ENCODE measurements at regions not wholly inside any gene's neighbourhood (a gene's known extent, or its start where the extent isn't known, plus 50 kb on each side); places are given as distances from the start of the nearest gene placed in this dataset.
A peak's percentile ranks its signal among the peaks of the same experiment; 100 is the strongest.

- Histone ChIP-seq H3K27me3 (ENCODE audit: low read length) (no peaks in the 10 kb centered on the region), H3K9ac (ENCODE audit: low read length) (no peak overlapping the region), H4K20me1 (ENCODE audit: insufficient read depth, low read depth, low read length) (no peaks in the 10 kb centered on the region), H3K9me2 (replicated peaks; ENCODE audit: insufficient read depth, low read length) (no peaks in the 10 kb centered on the region), H3K4me1 (ENCODE audit: low read length) (no peaks in the 10 kb centered on the region), H2AFZ (ENCODE audit: low read length) (no peak overlapping the region), H3K4me2 (ENCODE audit: low read depth, low read length, poor library complexity, severe bottlenecking) (no peak overlapping the region), H3K27ac (ENCODE audit: low read length) (no peak overlapping the region), H3K36me3 (ENCODE audit: insufficient read depth, low read length) (no peaks in the 10 kb centered on the region), H3K9me3 (ENCODE audit: low read length) (no peaks in the 10 kb centered on the region), H3K79me2 (ENCODE audit: low read length) (no peaks in the 10 kb centered on the region), H3K4me3 (ENCODE audit: low read length) (no peak overlapping the region)
- no peak for DNase-seq
Measured at GRCh38 chr1:61007534-61008364, 74.6 kb upstream of the NFIA start.

GRCh38 chr1:61005614-61006580 lies 76.5 kb upstream of the NFIA start:
- H3K4me3 ChIP-seq (ENCODE audit: low read length), result no peak overlapping the region
- H3K4me1 ChIP-seq (ENCODE audit: low read length), result no peaks in the 10 kb centered on the region
- DNase-seq, result no peak
- no peak overlapping the region for H2AFZ ChIP-seq (ENCODE audit: low read length)
- H3K9me3 ChIP-seq (ENCODE audit: low read length), result no peaks in the 10 kb centered on the region
- no peaks in the 10 kb centered on the region for H3K79me2 ChIP-seq (ENCODE audit: low read length)
- H3K27ac ChIP-seq (ENCODE audit: low read length), result no peak overlapping the region
- H3K9ac ChIP-seq (ENCODE audit: low read length), result no peak overlapping the region
- no peak overlapping the region for H3K4me2 ChIP-seq (ENCODE audit: low read depth, low read length, poor library complexity, severe bottlenecking)
- no peaks in the 10 kb centered on the region for H3K36me3 ChIP-seq (ENCODE audit: insufficient read depth, low read length)
- H3K27me3 ChIP-seq (ENCODE audit: low read length), result no peaks in the 10 kb centered on the region
- no peaks in the 10 kb centered on the region for H3K9me2 ChIP-seq (replicated peaks; ENCODE audit: insufficient read depth, low read length)
- no peaks in the 10 kb centered on the region for H4K20me1 ChIP-seq (ENCODE audit: insufficient read depth, low read depth, low read length)

- H3K27ac ChIP-seq (ENCODE audit: low read length), result no peak overlapping the region
- no peaks in the 10 kb centered on the region for H4K20me1 ChIP-seq (ENCODE audit: insufficient read depth, low read depth, low read length)
- no peaks in the 10 kb centered on the region for H3K36me3 ChIP-seq (ENCODE audit: insufficient read depth, low read length)
- H3K79me2 ChIP-seq (ENCODE audit: low read length), result no peaks in the 10 kb centered on the region
- H3K4me1 ChIP-seq (ENCODE audit: low read length), result no peaks in the 10 kb centered on the region
- H3K4me2 ChIP-seq (ENCODE audit: low read depth, low read length, poor library complexity, severe bottlenecking), result no peak overlapping the region
- DNase-seq, result peak; percentile 46
- no peaks in the 10 kb centered on the region for H3K27me3 ChIP-seq (ENCODE audit: low read length)
- H2AFZ ChIP-seq (ENCODE audit: low read length), result no peak overlapping the region
- no peak overlapping the region for H3K9ac ChIP-seq (ENCODE audit: low read length)
- no peaks in the 10 kb centered on the region for H3K9me3 ChIP-seq (ENCODE audit: low read length)
- no peaks in the 10 kb centered on the region for H3K9me2 ChIP-seq (replicated peaks; ENCODE audit: insufficient read depth, low read length)
- no peak overlapping the region for H3K4me3 ChIP-seq (ENCODE audit: low read length)
Measured at GRCh38 chr1:61004262-61005003, 77.9 kb upstream of the NFIA start.

GRCh38 chr1:61000327-61000726 lies 82.0 kb upstream of the NFIA start:
- H3K79me2 ChIP-seq (ENCODE audit: low read length), result no peaks in the 10 kb centered on the region
- H3K4me2 ChIP-seq (ENCODE audit: low read depth, low read length, poor library complexity, severe bottlenecking), result no peak overlapping the region
- no peaks in the 10 kb centered on the region for H3K9me2 ChIP-seq (replicated peaks; ENCODE audit: insufficient read depth, low read length)
- no peak for DNase-seq
- no peaks in the 10 kb centered on the region for H3K27me3 ChIP-seq (ENCODE audit: low read length)
- no peak overlapping the region for H3K4me3 ChIP-seq (ENCODE audit: low read length)
- no peak overlapping the region for H3K9ac ChIP-seq (ENCODE audit: low read length)
- no peak overlapping the region for H3K27ac ChIP-seq (ENCODE audit: low read length)
- H3K4me1 ChIP-seq (ENCODE audit: low read length), result no peaks in the 10 kb centered on the region
- no peak overlapping the region for H2AFZ ChIP-seq (ENCODE audit: low read length)
- H4K20me1 ChIP-seq (ENCODE audit: insufficient read depth, low read depth, low read length), result no peaks in the 10 kb centered on the region
- H3K36me3 ChIP-seq (ENCODE audit: insufficient read depth, low read length), result no peaks in the 10 kb centered on the region
- no peaks in the 10 kb centered on the region for H3K9me3 ChIP-seq (ENCODE audit: low read length)

- Histone ChIP-seq H3K4me3 (ENCODE audit: low read length) (no peak overlapping the region), H4K20me1 (ENCODE audit: insufficient read depth, low read depth, low read length) (no peaks in the 10 kb centered on the region), H3K9me2 (replicated peaks; ENCODE audit: insufficient read depth, low read length) (no peaks in the 10 kb centered on the region), H3K27me3 (ENCODE audit: low read length) (no peaks in the 10 kb centered on the region), H3K36me3 (ENCODE audit: insufficient read depth, low read length) (no peaks in the 10 kb centered on the region), H3K9me3 (ENCODE audit: low read length) (no peaks in the 10 kb centered on the region), H2AFZ (ENCODE audit: low read length) (no peak overlapping the region), H3K27ac (ENCODE audit: low read length) (no peak overlapping the region), H3K9ac (ENCODE audit: low read length) (no peak overlapping the region), H3K4me1 (ENCODE audit: low read length) (no peaks in the 10 kb centered on the region), H3K4me2 (ENCODE audit: low read depth, low read length, poor library complexity, severe bottlenecking) (no peak overlapping the region), H3K79me2 (ENCODE audit: low read length) (no peaks in the 10 kb centered on the region)
- DNase-seq, result no peak
Measured at GRCh38 chr1:60998786-60999185, 83.6 kb upstream of the NFIA start.

GRCh38 chr1:60994828-60995492 lies 87.4 kb upstream of the NFIA start:
- H3K27ac ChIP-seq (ENCODE audit: low read length), result no peak overlapping the region
- no peaks in the 10 kb centered on the region for H3K36me3 ChIP-seq (ENCODE audit: insufficient read depth, low read length)
- no peak overlapping the region for H3K4me2 ChIP-seq (ENCODE audit: low read depth, low read length, poor library complexity, severe bottlenecking)
- no peaks in the 10 kb centered on the region for H3K4me1 ChIP-seq (ENCODE audit: low read length)
- no peaks in the 10 kb centered on the region for H3K79me2 ChIP-seq (ENCODE audit: low read length)
- H3K27me3 ChIP-seq (ENCODE audit: low read length), result no peaks in the 10 kb centered on the region
- no peak for DNase-seq
- H3K9me2 ChIP-seq (replicated peaks; ENCODE audit: insufficient read depth, low read length), result no peaks in the 10 kb centered on the region
- H4K20me1 ChIP-seq (ENCODE audit: insufficient read depth, low read depth, low read length), result no peaks in the 10 kb centered on the region
- H3K9me3 ChIP-seq (ENCODE audit: low read length), result no peaks in the 10 kb centered on the region
- H2AFZ ChIP-seq (ENCODE audit: low read length), result no peak overlapping the region
- no peak overlapping the region for H3K4me3 ChIP-seq (ENCODE audit: low read length)
- H3K9ac ChIP-seq (ENCODE audit: low read length), result no peak overlapping the region

- no peaks in the 10 kb centered on the region for H3K36me3 ChIP-seq (ENCODE audit: insufficient read depth, low read length)
- no peak for DNase-seq
- no peaks in the 10 kb centered on the region for H3K79me2 ChIP-seq (ENCODE audit: low read length)
- no peaks in the 10 kb centered on the region for H4K20me1 ChIP-seq (ENCODE audit: insufficient read depth, low read depth, low read length)
- H3K4me2 ChIP-seq (ENCODE audit: low read depth, low read length, poor library complexity, severe bottlenecking), result no peak overlapping the region
- no peaks in the 10 kb centered on the region for H3K4me1 ChIP-seq (ENCODE audit: low read length)
- H3K27me3 ChIP-seq (ENCODE audit: low read length), result no peaks in the 10 kb centered on the region
- H3K4me3 ChIP-seq (ENCODE audit: low read length), result no peak overlapping the region
- H3K9me2 ChIP-seq (replicated peaks; ENCODE audit: insufficient read depth, low read length), result no peaks in the 10 kb centered on the region
- H2AFZ ChIP-seq (ENCODE audit: low read length), result no peak overlapping the region
- no peaks in the 10 kb centered on the region for H3K9me3 ChIP-seq (ENCODE audit: low read length)
- no peak overlapping the region for H3K27ac ChIP-seq (ENCODE audit: low read length)
- H3K9ac ChIP-seq (ENCODE audit: low read length), result no peak overlapping the region
Measured at GRCh38 chr1:60994369-60994768, 88.0 kb upstream of the NFIA start.

Measured in Karpas-422 (cell line).